ENCODE measurements at regions not wholly inside any gene's neighbourhood (a gene's known extent, or its start where the extent isn't known, plus 50 kb on each side); places are given as distances from the start of the nearest gene placed in this dataset.

DNA sequence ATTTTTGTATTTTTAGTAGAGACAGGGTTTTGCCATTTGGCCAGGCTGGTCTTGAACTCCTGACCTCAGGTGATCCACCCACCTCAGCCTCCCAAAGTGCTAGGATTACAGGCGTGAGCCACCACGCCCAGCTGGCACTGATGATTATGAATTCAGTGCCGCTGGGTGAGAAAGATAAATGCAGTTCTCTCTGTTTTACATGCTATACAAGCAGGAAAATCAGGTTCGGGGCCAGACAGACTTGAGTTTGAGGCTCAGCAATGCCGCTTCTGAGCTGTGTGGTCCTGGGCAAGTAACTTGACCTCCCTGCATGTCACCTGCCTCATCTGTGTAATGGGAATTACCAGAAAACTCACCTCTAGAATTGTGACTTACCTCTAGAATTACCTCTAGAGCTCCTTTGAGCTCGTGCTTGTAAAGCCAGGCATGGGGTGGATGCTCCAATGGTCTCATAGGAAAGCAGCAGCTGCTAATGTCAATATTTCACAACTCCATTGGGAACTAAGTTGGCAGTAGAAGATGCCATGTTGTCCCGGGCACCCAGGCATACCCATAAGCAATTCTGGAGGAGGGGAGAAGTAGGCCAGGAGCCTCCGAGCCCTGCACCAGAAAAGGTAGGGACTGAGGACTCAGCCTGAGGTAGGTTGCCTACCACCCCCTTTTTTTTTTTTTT lies 119.8 kb upstream of the SLC25A33 start:
- no peak for DNase-seq (ENCODE audit: low read depth)

DNA sequence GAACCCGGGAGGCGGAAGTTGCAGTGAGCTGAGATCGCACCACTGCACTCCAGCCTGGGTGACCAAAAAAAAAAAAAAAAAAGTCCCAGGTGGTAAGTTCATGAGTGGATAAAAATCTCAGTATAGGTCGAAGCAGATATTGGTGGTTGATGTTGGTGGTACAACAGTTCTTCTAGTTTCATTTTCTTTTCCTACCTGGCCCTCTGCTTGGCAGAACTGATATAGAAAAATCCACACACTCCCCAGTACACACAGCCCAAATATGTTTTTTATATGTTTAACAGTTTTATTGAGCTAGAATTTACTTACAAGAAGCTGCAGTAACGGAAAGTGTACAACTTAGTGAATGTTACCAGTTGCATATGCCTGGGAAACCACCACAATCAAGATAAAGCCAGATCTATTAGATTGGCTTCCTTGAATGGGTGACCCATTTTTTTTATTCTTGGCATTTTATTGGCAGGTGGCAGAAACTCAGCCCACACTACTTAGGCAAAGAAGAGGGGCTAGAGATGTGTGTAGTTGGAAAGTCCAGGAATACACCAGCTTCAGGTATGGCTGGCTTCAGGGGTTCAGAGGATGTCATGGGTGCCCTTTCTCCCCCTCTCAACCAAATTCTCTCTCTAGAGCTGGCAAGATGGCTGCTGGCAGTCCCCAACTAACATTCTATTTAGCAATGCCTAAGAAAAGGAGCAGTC lies 118.3 kb upstream of the SLC25A33 start:
- no peak for DNase-seq (ENCODE audit: low read depth)

DNA sequence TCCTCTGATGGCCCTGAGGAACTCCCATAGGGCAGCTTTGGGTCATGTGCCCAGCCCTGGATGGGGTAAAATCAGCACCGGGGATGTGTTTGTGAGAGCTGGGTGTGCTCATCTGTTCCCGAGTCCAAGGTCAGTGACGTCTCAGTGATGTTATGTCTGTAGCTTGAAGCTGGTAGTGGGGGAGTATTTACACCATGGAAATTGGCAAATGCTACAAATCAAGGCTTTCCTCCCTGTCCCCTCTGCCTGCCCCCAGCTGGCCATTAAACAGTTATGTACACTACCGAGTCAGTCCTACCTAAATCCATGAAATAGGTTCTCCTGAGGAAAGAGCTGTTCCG lies 117.8 kb upstream of the SLC25A33 start:
- no peak for DNase-seq (ENCODE audit: low read depth)

DNA sequence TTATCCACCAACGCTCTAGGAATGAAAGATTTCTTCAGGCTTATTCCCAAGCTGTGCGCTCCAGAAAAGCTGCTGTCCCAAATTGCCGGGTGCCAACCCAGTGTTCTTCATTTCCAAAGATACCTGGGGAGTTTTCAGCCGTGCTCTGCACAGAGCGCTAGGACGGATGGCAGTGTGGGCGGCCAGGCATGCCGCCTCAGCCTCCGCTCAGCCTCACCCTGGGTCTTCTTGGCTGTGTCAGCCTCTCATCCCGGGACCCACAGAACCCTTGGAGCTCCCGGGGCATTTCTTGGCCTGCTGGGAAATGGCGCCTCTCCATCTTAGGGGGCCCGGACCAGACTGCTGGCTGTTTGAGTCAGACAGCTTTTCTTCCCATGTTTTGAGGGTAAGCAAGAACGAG lies 116.9 kb upstream of the SLC25A33 start:
- no peak for DNase-seq (ENCODE audit: low read depth)

DNA sequence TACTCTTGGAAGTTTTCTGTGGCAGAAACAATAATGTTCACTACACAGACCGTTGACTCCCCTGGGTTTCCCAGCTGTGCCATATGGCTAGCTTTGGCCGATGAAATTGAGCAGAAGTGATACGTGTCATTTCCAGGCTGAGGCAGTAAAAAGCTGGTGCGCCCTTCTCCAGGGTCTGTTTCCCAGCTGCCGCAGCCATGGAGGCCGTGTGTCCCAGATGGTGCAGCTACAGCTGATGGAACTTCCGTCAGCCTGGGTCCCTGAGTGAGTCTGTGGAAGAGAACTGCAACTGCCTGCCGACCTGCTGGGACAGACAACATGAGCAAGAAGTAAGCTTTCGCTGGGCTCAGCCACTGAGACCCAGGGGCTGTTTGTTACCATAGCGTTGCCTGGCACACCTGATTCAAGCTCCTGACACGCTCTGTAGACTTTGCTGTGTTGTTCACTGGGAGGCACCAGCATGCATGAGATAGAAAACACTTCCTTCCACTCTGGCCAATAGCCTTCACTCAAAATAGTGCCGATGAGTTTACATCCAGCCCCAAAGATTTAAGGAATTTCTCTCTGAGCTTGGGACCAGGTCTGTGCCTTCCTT lies 116.3 kb upstream of the SLC25A33 start:
- no peak for DNase-seq (ENCODE audit: low read depth)

DNA sequence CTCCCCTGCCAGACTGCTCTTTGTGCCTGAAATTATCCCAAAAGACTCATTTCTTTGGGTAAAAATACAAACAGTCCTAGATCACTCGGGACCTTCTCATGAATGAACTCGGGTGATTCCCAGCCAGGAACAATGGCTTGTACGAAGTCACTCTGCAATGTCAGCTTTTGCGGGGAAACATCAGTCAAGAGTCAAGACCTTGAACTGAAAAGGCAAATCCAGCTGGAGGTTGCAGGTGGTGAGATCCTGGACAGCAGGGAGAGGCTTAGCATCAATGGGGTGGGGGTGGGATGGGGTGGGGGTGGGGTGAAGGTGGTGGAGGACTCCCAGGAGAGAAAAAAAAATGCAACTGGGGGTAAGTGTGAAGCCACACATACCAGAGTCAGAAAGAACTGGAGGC lies 115.0 kb upstream of the SLC25A33 start:
- no peak for DNase-seq (ENCODE audit: low read depth)

DNA sequence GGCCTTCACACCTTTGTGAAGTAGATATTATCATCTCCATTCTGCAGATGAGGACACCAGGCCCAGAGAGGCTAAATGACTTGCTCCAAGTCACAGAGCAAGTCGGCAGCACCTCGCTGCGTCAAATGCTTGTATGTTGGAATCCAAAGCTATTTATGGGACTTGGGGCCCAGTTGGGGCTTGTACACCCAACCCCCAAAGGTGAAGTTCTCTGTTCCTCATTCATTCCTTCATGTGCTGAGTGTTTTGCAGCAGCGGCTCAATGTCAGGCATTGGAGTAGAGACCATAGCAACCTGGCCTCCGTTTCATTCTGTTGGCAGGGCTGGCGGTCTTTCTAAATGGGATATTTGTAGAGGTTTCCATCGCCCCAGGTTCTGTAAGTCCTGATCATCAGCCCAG lies 113.4 kb upstream of the SLC25A33 start:
- no peak for DNase-seq (ENCODE audit: low read depth)

DNA sequence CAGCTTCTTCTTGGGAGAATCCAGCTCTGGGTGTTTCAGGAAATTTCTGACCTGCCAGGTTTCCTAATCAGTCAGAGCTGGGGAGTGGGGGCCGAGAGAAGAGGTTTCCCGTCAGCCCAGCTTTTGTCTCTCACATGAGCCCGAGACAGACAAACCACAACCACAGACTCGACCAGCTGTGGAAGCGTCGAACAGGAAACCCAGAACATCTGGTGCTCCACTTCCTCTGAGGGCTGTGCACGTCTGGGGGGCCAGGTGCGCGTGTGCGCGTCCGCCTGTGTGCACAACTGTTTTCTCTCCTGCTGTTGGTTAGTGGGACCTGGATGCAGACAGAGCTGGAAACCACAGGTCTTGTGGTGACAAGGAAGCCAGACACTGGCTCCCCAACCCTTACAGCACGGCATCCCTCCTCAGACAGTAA lies 113.0 kb upstream of the SLC25A33 start:
- peak; percentile 58 for DNase-seq (ENCODE audit: low read depth)

DNA sequence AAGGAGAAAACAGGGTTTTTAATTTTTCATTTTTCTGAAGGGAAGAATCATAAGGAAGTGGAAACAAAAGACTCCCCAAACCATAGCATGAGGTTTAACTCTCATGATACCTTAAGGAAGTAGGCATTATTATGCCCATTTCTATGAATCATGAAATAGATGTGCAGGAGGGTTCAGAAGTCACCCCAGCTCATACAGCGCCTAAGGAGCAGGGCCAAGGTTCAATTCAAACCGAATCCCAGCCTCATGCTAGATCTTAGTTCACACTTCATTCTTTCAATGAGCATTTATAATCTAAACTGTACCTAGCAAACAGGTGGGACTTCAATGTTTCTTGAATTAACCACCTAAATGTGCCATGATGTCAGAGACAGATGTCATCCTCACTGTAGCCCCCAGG lies 111.9 kb upstream of the SLC25A33 start:
- no peak for DNase-seq (ENCODE audit: low read depth)

DNA sequence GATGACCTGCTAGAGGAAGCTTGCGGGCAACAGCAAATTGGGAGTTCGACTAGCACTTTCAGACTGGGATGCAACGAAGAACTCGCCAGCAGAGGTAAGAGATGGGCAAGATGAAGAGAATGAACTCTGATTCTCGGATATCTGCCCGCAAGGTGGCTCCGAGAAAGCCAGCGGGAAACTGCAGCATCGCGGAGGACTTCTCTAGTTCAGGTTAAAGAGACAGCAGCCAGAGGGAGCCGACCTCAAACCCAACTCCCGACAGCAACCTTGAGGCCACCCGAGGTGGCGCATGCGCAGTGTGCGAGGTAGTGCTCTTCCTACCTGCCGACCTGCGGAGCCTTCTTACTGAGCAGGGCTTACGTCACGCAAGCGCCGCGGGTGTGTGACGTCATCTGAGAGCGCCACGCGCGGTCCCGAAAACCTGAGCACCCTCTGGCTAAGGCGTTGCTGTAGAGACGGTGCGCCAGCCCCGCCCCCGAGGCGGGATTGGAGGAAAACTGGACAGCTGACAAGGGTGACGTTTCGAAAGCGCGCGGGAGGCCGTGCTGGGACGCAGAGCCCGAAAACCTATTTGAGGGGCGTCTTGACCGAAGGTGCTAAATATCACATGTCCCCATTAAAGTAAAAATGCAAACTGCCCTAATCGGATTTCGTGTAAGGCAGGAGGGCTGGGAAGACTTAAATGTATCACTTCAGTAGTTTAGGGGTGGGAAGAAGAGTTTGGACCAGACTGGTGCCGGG lies 110.5 kb upstream of the SLC25A33 start:
- peak; percentile 98 for DNase-seq (ENCODE audit: low read depth)

DNA sequence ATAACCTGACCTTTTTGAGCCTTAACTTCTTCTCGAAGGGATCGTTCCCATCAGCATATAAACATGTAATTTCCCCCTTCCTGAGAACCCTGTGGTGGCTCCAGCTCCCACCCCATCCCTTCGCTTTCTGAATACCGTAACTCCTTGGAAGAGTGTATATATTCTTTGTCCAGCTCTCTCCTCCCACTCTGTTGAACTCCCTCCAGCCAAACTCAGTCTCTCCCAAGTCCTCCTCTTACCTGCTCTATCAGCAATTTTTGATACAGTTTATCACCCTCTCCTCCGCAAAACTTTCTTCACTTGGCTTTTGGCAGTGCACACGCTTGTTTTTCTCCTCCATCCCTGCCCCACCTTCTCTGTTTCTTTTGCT lies 109.9 kb upstream of the SLC25A33 start:
- no peak for DNase-seq (ENCODE audit: low read depth)

DNA sequence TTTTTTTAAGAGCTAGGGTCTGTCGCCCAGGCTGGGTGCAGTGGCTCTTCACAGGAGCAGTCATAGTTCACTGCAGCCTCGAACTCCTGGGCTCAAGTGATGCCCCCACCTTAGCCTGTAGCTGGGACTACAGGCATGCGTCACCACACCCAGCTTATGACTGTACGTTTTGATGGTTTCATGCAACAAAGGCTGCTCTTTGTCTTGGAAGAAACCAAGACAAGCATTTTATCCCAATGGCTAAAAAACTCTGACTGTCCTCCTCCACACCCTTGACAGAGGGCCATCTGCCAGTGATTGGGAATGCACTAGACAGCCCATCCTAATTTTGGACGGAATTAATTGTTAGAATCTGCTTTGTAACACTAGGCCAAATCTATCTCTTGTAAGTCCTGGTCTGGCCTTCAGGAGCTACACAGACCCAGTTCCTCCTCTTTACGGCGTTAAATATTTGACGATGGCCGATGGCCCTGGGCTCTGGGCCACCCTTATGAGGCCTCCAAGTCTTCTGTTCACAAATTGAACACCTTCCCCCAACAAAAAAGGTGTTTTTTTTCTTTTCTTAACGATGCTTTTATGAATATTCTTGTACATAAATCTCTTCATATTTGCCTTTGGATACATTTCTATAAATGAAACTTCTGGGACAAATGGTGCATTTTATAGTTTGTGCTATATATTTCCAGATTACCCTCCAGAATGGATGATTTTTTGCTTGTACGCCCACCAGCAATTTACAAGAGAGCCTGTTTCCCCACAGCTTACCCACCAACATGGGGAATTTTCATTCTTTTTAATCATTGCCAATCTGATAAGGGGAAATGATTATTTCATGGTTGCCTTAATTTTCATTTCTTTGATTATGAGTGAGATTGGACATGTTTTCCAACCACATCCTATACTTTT lies 104.8 kb upstream of the SLC25A33 start:
- DNase-seq (ENCODE audit: low read depth), result no peak

DNA sequence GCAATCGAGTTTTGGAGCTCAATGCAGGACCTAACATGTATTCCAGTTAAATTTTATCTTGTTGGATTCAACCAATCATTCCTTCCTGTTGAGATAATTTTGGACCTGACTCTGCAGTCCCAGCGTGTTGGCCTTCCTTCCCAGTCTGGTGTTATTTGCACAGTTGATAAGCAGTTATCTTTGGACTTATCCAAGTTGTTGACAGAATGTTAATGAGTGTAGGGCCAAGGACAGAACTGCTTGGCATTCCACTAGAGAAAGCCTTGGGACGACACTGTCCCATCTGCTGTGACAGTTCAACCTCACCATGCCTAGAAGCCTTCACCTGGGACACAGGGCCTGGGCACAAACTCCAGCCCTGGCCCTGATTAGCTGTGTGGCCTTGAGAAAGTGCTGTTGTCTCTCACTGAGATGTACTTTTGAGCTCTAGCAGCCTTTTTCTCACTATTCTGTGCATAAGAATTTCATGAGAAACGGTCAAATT lies 104.1 kb upstream of the SLC25A33 start:
- no peak for DNase-seq (ENCODE audit: low read depth)

DNA sequence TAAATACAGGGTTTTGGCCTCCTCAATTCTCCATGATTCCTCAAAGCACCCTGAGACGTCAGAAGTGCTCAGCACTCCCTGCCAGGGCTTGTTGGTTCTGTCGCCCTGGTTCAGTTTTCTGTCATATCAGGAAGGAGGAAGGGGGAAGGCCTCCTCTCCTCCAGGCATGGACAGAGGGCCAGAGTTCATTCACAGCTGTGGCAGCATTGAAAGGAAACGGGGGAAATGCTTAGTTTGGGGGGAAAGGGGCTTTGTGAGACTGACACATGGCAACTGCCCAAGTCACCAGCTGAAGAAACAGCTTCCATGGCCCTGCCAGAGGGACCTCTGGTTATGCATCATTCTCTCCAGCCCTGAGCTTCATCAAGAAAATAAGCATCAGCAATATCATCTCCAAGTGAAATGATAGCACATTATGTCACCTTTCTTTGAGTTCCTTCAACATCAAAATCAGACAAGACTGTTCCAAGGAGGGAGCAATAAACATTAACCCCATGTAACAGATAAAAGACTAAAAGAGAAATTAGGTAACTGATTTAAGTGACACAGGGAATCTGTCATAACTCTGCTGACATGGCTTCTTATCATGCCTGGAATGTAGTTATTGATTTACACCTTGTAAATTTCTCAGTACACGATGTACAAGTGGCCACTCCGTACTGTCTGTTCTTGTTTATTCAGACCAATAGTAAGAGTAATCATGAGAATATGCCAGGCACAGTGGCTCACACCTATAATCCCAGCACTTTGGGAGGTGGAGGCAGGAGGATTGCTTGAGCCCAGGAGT lies 103.2 kb upstream of the SLC25A33 start:
- no peak for DNase-seq (ENCODE audit: low read depth)

DNA sequence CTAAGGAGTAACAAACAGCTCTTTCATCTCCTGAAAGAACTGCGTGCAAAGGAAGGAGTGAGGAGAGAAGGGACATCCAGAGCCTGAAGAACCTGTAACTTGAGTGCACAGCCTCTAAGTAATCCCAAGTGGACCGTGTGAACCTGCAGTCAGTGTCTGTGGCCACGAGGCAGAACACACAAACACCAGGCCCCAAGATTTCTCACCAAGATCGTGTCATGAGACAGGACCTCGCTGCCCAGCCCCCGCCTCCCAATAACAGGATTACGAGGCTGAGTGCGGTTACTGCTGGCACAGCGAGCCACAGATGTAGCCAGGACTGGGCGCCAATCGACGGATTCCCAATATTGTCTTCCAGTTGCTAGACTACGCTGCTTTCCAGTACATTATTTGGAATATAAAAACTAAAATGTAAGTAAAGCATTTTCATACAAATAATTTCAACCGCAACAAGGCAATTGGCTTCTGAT lies 101.3 kb upstream of the SLC25A33 start:
- DNase-seq (ENCODE audit: low read depth), result no peak

DNA sequence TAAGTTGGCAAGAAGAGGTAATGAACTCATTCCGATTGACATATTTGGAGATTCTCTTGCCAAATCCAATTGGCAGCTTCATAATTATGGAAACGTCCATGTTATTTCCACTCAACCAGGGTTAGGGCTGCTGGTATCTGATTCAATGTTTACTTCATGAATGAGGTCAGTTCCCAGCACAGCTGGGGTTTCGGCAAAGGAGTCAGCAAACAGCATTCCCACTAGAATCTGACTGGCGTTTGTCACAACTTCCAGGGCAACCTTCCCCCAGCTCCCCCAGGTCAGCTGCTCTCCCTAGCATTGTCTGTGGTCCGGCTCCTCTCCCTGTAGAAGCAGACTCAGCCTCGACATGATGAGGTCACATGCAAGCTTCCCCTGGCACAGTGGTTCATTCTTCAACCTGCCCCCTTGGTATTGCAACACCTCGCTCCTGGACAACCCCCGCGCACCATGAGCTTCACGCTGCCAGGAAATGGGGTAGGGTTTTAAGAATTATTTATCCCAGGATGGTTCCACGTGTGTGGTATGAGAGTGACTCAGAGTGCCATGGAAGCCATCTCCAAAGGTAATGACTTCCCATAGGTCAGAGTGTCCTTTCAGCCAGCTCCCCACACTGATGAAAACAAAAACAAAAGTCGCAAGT lies 100.7 kb upstream of the SLC25A33 start:
- no peak for DNase-seq (ENCODE audit: low read depth)

DNA sequence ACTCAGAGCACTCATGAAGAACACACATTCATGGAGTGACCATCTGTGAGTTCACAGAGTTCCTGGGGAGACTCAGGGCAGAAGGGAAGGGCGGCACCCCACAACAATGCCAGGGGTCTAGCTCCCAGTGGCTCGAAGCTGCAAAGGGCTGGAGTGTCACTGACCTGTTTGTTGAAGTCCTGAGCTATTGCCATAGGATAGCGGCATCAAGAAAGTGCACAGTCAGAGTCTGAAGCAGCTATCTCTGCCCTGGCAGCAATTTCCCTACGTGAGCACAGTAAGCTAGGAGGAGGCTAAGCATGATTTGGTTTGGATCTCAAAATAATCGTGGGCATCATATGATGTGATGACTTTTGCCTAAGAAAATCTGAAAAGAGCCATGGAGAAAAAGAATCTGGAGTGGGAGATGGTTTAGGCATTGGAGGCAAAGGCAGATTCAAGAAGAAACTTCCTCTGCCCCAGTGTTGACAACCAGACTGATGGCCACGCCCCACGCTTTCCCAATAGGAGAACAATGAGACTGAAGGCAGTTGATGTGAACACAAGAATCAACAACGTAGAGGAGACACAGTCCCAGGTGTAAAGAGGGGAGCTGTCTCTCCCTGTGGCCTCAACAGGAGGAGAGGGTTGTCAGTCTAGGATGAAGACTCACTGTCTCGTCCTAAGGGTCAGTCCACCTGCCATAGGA lies 100.0 kb upstream of the SLC25A33 start:
- no peak for DNase-seq (ENCODE audit: low read depth)

DNA sequence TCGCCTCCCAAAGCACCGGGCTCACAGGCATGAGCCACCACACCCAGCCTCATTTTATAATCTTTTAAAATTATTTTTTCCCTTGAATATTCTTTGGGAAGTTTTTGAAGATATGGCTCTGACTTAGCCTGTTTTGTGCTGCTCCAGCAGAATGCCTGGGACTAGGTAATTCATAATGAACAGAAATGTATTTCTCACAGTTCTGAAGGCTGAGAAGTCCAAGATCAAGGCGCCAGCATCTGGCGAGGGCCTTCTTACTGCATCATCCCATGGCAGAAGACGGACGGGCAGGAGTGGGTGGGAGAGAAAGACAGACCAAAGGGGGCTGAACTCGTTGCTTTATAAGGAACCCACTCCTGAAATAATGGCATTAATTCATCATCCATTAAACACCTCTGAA lies 99.0 kb upstream of the SLC25A33 start:
- no peak for DNase-seq (ENCODE audit: low read depth)

DNA sequence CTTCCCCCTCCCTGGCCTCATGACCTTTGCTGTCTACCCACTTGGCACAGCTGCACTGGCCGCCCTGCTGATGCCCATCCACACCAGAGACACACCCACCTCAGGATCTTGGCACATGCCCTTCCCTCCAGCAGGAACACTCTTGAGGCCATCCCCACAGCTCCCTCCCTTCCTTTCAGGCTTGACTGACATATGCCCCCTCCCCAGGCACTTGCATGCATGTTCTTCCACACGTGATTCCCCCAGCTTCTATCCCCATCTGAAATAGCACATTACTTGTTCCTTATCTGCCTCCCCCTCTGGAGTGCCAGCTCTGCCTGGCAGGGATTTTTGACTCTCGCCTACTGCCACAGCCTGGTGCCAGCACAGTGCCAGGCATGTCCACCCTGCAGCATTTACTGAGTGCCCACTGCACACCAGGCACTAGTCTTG lies 98.5 kb upstream of the SLC25A33 start:
- no peak for DNase-seq (ENCODE audit: low read depth)

Data from activated gamma-delta T cell treated with anti-CD3 and anti-CD28 coated beads, Interleukin-2, amount 50 U/mL, for 16 hours (primary cell).